B cell (primary cell): ENCODE measurements at regions not wholly inside any gene's neighbourhood (a gene's known extent, or its start where the extent isn't known, plus 50 kb on each side); places are given as distances from the start of the nearest gene placed in this dataset.

Experiments used
- ATAC-seq: fragments of 200-7000 bp; cut with Tn5 transposase; one replicate; pipeline ENCODE4 v1.10.0; 2021; ENCODE audit warnings: low read depth, mild to moderate bottlenecking, moderate number of reproducible peaks, moderate library complexity
- CTCF ChIA-PET: fragments of 350-600 bp; sonication (Branson Sonifier 250); formaldehyde crosslinking; loops from one replicate; lab custom pipeline; 2021; ENCODE audit warnings: antibody characterized with exemption, inconsistent platforms; lab: Charles Lee
- POLR2A ChIA-PET: fragments of 350-600 bp; sonication (Branson Sonifier 250); formaldehyde crosslinking; loops from one replicate; lab custom pipeline; 2021; ENCODE audit warnings: antibody characterized with exemption; lab: Charles Lee
- DNase-seq: peaks from one replicate; pipeline ENCODE4 v3.0.0; 2013
- H2AFZ ChIP-seq: 2 replicates; pipeline ENCODE4 v1.6.1; 2012; ENCODE audit warnings: mild to moderate bottlenecking, low read depth, low read length; ENCODE audit not compliant: insufficient read depth, poor library complexity, severe bottlenecking
- H3K27ac ChIP-seq, 2 donors: 1 replicate in 1 of 2; 2 replicates in 1 of 2; pipeline ENCODE4 v1.5.1; 2012 to 2013; ENCODE audit warnings: low read length in 2 of 2, mild to moderate bottlenecking in 2 of 2, moderate library complexity in 1 of 2
- H3K27me3 ChIP-seq, 4 experiments: fragments of 200-600 bp in 1 of 4; sonication (generic) in 1 of 4; replicated peaks in 1 of 4; 1 replicate in 2 of 4; 2 replicates in 2 of 4; pipeline versions ENCODE4 v1.6.1 to v1.7.0; 2013 to 2016; ENCODE audit warnings: low read length in 3 of 4, mild to moderate bottlenecking in 2 of 4, mixed read lengths in 1 of 4, moderate library complexity in 1 of 4; ENCODE audit not compliant: insufficient read depth in 4 of 4, control insufficient read depth in 3 of 4; ENCODE audit errors: control extremely low read depth in 1 of 4
- H3K36me3 ChIP-seq, 2 experiments: replicated peaks in 1 of 2; 1 replicate in 1 of 2; 2 replicates in 1 of 2; pipeline versions ENCODE4 v1.6.1 to v1.7.1; 2013; ENCODE audit warnings: low read length in 1 of 2; ENCODE audit not compliant: insufficient read depth in 2 of 2, control insufficient read depth in 1 of 2; ENCODE audit errors: control extremely low read depth in 1 of 2, extremely low read depth in 1 of 2
- H3K4me1 ChIP-seq, 2 donors: fragments of 200-600 bp in 1 of 2; sonication (generic) in 1 of 2; 1 replicate in 1 of 2; 2 replicates in 1 of 2; pipeline versions ENCODE4 v1.5.1 to v1.6.1; 2013 to 2017; ENCODE audit warnings: low read length in 2 of 2; ENCODE audit not compliant: control insufficient read depth in 2 of 2, insufficient read depth in 2 of 2
- H3K4me2 ChIP-seq: replicated peaks from 2 replicates; pipeline ENCODE3; 2012; ENCODE audit warnings: mild to moderate bottlenecking, low read depth, low read length; ENCODE audit not compliant: poor library complexity, severe bottlenecking
- H3K4me3 ChIP-seq, 5 experiments: fragments of 200-600 bp in 1 of 5; sonication (generic) in 1 of 5; 1 replicate in 3 of 5; 2 replicates in 2 of 5; pipeline versions ENCODE4 v1.5.1 to v1.7.0; 2011 to 2016; ENCODE audit warnings: low read length in 4 of 5, mild to moderate bottlenecking in 4 of 5, low read depth in 2 of 5, control low read depth in 1 of 5, moderate library complexity in 1 of 5; ENCODE audit not compliant: insufficient read depth in 1 of 5; ENCODE audit errors: control extremely low read depth in 1 of 5, extremely low read depth in 1 of 5
- H3K79me2 ChIP-seq: fragments of 200-600 bp; sonication (generic); one replicate; pipeline ENCODE4 v1.6.0; 2016; ENCODE audit warnings: low read length; ENCODE audit not compliant: control insufficient read depth, insufficient read depth
- H3K9ac ChIP-seq: fragments of 200-600 bp; sonication (generic); 2 replicates; pipeline ENCODE4 v1.6.1; 2017; ENCODE audit warnings: mild to moderate bottlenecking, low read length, moderate library complexity
- H3K9me3 ChIP-seq, 3 donors: one replicate each; pipeline versions ENCODE4 v1.6.1 to v1.7.1; 2013; ENCODE audit warnings: low read length in 2 of 3; ENCODE audit not compliant: control insufficient read depth in 2 of 3, insufficient read depth in 1 of 3; ENCODE audit errors: control extremely low read depth in 1 of 3
- H4K20me1 ChIP-seq: 2 replicates; pipeline ENCODE4 v1.6.0; 2012; ENCODE audit warnings: mild to moderate bottlenecking, low read length; ENCODE audit not compliant: insufficient read depth, control insufficient read depth, poor library complexity, severe bottlenecking
- H3K27ac Mint-ChIP-seq: one replicate; pipeline ENCODE4 v1.8.0; 2021; ENCODE audit warnings: mixed read lengths
- H3K27me3 Mint-ChIP-seq: one replicate; pipeline ENCODE4 v1.8.0; 2021; ENCODE audit warnings: mixed read lengths
- H3K4me1 Mint-ChIP-seq: one replicate; pipeline ENCODE4 v1.8.0; 2021; ENCODE audit warnings: mixed read lengths
- H3K4me3 Mint-ChIP-seq: one replicate; pipeline ENCODE4 v1.8.0; 2021; ENCODE audit warnings: mixed read lengths
- H3K9me3 Mint-ChIP-seq: one replicate; pipeline ENCODE4 v1.8.0; 2022; ENCODE audit warnings: mixed read lengths; ENCODE audit not compliant: insufficient read depth
- EZH2 ChIP-seq: IDR thresholded peaks from 2 replicates; pipeline ENCODE4 v1.6.1; 2012; ENCODE audit warnings: borderline replicate concordance, low read depth, mild to moderate bottlenecking, moderate library complexity, low read length; ENCODE audit not compliant: insufficient read depth, poor library complexity, severe bottlenecking
- WGBS: methylation state at CpG from one replicate; pipeline ENCODE4 v1.1.5; 2013; ENCODE audit warnings: missing lambda C conversion rate; ENCODE audit not compliant: insufficient coverage; 5-methylcytosine and 5-hydroxymethylcytosine counted together
- intact Hi-C: fragments of 100-400 bp; cut with micrococcal nuclease; formaldehyde crosslinking; loops from one replicate; pipeline ENCODE4 v1.10.0; 2022
- TF ChIP-seq, protein P1 (sequence below): fragments of 200-600 bp; IDR thresholded peaks from one replicate; pipeline ENCODE4 v1.8.0; 2022; ENCODE audit warnings: antibody characterized with exemption, mild to moderate bottlenecking

DNA sequence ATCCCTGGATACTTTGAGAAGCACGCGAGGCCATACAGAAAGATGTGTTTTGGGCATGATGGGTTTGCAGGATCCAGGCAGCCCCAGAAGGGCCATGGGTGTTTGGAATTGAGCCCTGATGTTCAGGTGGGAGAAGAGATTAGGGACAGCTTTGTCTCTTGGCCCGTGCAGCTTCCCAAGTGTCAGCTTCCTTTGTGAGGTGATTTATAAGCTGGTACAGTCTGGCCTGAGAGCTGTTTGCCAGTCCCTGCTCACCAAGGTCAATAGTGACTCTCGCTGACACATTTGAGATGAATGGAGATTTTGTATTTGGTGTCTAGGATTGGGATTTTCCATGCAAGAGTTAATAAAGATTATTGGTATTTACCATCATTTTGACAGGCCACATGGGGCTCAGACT, 165.9 kb downstream of the ICE1 start:
- ATAC-seq (no peak), DNase-seq (no peak)
- peaks cover 9% of the 10 kb centered on the region for H3K27me3 Mint-ChIP-seq
- H3K9ac ChIP-seq: no peak overlapping the region
- no peaks in the 10 kb centered on the region for H3K9me3 Mint-ChIP-seq
- H3K4me2 ChIP-seq: no peak overlapping the region
- TF ChIP-seq, protein P1, sequence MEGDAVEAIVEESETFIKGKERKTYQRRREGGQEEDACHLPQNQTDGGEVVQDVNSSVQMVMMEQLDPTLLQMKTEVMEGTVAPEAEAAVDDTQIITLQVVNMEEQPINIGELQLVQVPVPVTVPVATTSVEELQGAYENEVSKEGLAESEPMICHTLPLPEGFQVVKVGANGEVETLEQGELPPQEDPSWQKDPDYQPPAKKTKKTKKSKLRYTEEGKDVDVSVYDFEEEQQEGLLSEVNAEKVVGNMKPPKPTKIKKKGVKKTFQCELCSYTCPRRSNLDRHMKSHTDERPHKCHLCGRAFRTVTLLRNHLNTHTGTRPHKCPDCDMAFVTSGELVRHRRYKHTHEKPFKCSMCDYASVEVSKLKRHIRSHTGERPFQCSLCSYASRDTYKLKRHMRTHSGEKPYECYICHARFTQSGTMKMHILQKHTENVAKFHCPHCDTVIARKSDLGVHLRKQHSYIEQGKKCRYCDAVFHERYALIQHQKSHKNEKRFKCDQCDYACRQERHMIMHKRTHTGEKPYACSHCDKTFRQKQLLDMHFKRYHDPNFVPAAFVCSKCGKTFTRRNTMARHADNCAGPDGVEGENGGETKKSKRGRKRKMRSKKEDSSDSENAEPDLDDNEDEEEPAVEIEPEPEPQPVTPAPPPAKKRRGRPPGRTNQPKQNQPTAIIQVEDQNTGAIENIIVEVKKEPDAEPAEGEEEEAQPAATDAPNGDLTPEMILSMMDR: no peak
- TF ChIP-seq EZH2: no peak
- intact Hi-C loops: no loop called here
- H3K27ac Mint-ChIP-seq: no peak overlapping the region
- no peaks in the 10 kb centered on the region for H3K79me2 ChIP-seq
- H3K4me1 ChIP-seq: no peaks in the 10 kb centered on the region
- H3K4me3 ChIP-seq: no peak overlapping the region
- CTCF ChIA-PET: no interaction called here
- POLR2A ChIA-PET: no interaction called here
- 91% methylated on average over 3 of the region's 4 CpGs for WGBS
- no peak overlapping the region for H2AFZ ChIP-seq
- H4K20me1 ChIP-seq: no peaks in the 10 kb centered on the region
- H3K4me3 Mint-ChIP-seq: no peak overlapping the region
- peaks cover 0 to 8% (median 0%) of the 10 kb centered on the region in 3 donors for H3K9me3 ChIP-seq
- H3K36me3 ChIP-seq: no peaks in the 10 kb centered on the region
- H3K27me3 ChIP-seq: no peaks in the 10 kb centered on the region
- H3K4me1 Mint-ChIP-seq: no peaks in the 10 kb centered on the region
- no peak overlapping the region for H3K27ac ChIP-seq

DNA sequence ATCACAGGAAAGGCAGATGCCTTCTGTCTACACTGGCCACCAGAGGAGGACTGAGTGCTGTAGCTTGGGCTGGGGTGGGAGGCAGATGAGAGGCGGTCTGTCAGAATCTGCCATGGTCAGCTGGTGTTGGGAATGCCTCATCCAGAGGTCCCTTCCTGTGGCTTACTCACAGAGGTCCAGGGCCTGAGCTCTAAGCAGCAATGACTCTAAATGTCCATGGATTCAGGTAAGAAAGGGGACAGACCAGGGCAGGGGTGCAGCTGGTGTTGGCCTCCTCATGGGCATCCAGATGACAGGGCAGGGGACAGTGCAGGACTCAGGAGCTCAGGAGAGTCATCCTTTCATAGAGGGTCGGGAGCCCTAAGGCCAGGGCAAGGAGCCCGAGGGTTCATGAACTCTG, 165.0 kb downstream of the ICE1 start:
- Histone ChIP-seq H3K36me3 (no peaks in the 10 kb centered on the region), H3K9me3 (peaks cover 0 to 8% (median 0%) of the 10 kb centered on the region in 3 donors), H3K4me1 (no peaks in the 10 kb centered on the region), H3K27ac (no peak overlapping the region), H3K79me2 (no peaks in the 10 kb centered on the region), H3K9ac (no peak overlapping the region), H4K20me1 (no peaks in the 10 kb centered on the region), H3K4me2 (no peak overlapping the region), H2AFZ (no peak overlapping the region), H3K4me3 (no peak overlapping the region), H3K27me3 (no peaks in the 10 kb centered on the region)
- TF ChIP-seq, protein P1: no peak
- no peak for TF ChIP-seq EZH2
- Mint-ChIP-seq H3K4me3 (no peak overlapping the region), H3K4me1 (no peaks in the 10 kb centered on the region), H3K9me3 (no peaks in the 10 kb centered on the region), H3K27ac (no peak overlapping the region), H3K27me3 (peaks cover 9% of the 10 kb centered on the region)
- POLR2A ChIA-PET: no interaction called here
- CTCF ChIA-PET: no interaction called here
- ATAC-seq (no peak), DNase-seq (no peak)
- 87% methylated on average over 3 of the region's 3 CpGs for WGBS
- intact Hi-C loops: no loop called here
